ENCODE measurements at regions not wholly inside any gene's neighbourhood (a gene's known extent, or its start where the extent isn't known, plus 50 kb on each side); places are given as distances from the start of the nearest gene placed in this dataset.

- no peak overlapping the region for H3K27ac Mint-ChIP-seq
- H3K4me3 Mint-ChIP-seq = no peak overlapping the region
- no peaks in the 10 kb centered on the region for H3K27me3 Mint-ChIP-seq (ENCODE audit: low read depth)
- H3K36me3 Mint-ChIP-seq (ENCODE audit: low read depth) = no peaks in the 10 kb centered on the region
- no peaks in the 10 kb centered on the region for H3K9me3 Mint-ChIP-seq
- no peak for DNase-seq (ENCODE audit: low spot score)
- H3K4me1 Mint-ChIP-seq (ENCODE audit: low read depth) = no peaks in the 10 kb centered on the region
Measured at GRCh38 chr11:15419696-15420095, 305.0 kb downstream of the INSC start.

- Mint-ChIP-seq H3K27ac (no peak overlapping the region), H3K27me3 (ENCODE audit: low read depth) (no peaks in the 10 kb centered on the region), H3K4me3 (no peak overlapping the region), H3K9me3 (no peaks in the 10 kb centered on the region), H3K4me1 (ENCODE audit: low read depth) (no peaks in the 10 kb centered on the region), H3K36me3 (ENCODE audit: low read depth) (no peaks in the 10 kb centered on the region)
- DNase-seq (ENCODE audit: low spot score) = no peak
Measured at GRCh38 chr11:15430381-15430780, 315.7 kb downstream of the INSC start.

DNA sequence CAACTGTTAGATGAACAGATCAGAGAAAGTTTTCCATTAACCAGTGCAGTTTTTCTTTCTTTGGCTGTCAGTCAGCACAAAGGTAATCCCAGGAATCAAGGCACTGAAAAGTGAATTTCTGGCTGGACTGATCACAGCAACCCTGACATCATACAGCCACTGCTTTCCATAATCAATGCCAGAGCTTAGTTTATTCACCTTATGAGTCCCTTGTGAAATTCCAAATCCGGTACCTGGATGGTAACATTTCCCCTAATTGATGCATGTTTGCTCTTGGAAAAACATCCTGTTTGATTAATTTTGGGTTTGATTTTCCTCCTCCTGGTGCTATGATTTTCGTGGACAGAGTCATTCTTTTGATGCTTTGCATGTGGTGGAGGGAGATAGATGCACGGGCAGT is 319.8 kb downstream of the INSC start:
- H3K27me3 Mint-ChIP-seq (ENCODE audit: low read depth) = no peaks in the 10 kb centered on the region
- DNase-seq (ENCODE audit: low spot score) = no peak
- no peak overlapping the region for H3K27ac Mint-ChIP-seq
- no peaks in the 10 kb centered on the region for H3K36me3 Mint-ChIP-seq (ENCODE audit: low read depth)
- H3K9me3 Mint-ChIP-seq = no peaks in the 10 kb centered on the region
- H3K4me1 Mint-ChIP-seq (ENCODE audit: low read depth) = no peaks in the 10 kb centered on the region
- no peak overlapping the region for H3K4me3 Mint-ChIP-seq

- no peak for DNase-seq (ENCODE audit: low spot score)
- Mint-ChIP-seq H3K9me3 (no peaks in the 10 kb centered on the region), H3K27ac (no peak overlapping the region), H3K27me3 (ENCODE audit: low read depth) (no peaks in the 10 kb centered on the region), H3K4me1 (ENCODE audit: low read depth) (no peaks in the 10 kb centered on the region), H3K36me3 (ENCODE audit: low read depth) (no peaks in the 10 kb centered on the region), H3K4me3 (no peak overlapping the region)
Measured at GRCh38 chr11:15446315-15446714, 331.6 kb downstream of the INSC start.

GRCh38 chr11:15446929-15447328 is 332.2 kb downstream of the INSC start:
- Mint-ChIP-seq H3K36me3 (ENCODE audit: low read depth) (no peaks in the 10 kb centered on the region), H3K27ac (no peak overlapping the region), H3K4me3 (no peak overlapping the region), H3K27me3 (ENCODE audit: low read depth) (no peaks in the 10 kb centered on the region), H3K4me1 (ENCODE audit: low read depth) (no peaks in the 10 kb centered on the region), H3K9me3 (no peaks in the 10 kb centered on the region)
- no peak for DNase-seq (ENCODE audit: low spot score)

GRCh38 chr11:15451713-15452112 is 337.0 kb downstream of the INSC start:
- Mint-ChIP-seq H3K4me3 (no peak overlapping the region), H3K36me3 (ENCODE audit: low read depth) (no peaks in the 10 kb centered on the region), H3K4me1 (ENCODE audit: low read depth) (no peaks in the 10 kb centered on the region), H3K27ac (no peak overlapping the region), H3K27me3 (ENCODE audit: low read depth) (no peaks in the 10 kb centered on the region), H3K9me3 (no peaks in the 10 kb centered on the region)
- DNase-seq (ENCODE audit: low spot score) = no peak

DNA sequence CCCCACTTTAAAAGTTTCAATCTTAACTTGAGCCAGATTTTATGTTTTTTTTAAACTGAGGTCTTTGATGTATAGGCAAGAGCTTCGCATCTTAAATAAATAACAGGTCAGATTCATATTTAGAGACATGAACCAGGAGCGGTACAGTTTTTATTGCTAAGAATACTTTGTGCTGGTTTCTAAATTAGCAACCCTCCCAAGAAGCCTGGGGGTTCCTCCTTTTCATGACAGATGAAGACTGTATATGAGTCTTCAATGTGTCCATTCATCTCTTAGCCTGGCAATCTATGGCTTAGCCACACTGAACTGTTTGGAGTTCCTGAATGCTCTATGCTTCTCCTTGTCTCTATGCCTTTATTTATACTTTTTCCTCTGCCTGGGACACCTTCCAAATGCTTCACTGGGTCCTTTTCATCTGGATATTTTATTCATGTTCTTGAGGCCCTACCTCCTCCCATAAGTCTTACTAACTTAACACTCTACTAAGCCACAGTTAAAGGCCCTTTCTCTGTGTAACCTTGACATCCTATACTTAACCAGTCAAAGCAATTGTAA is 338.6 kb downstream of the INSC start:
- H3K4me1 Mint-ChIP-seq (ENCODE audit: low read depth) = no peaks in the 10 kb centered on the region
- no peak overlapping the region for H3K4me3 Mint-ChIP-seq
- no peak for DNase-seq (ENCODE audit: low spot score)
- H3K9me3 Mint-ChIP-seq = no peaks in the 10 kb centered on the region
- H3K27ac Mint-ChIP-seq = no peak overlapping the region
- H3K27me3 Mint-ChIP-seq (ENCODE audit: low read depth) = no peaks in the 10 kb centered on the region
- no peaks in the 10 kb centered on the region for H3K36me3 Mint-ChIP-seq (ENCODE audit: low read depth)

DNA sequence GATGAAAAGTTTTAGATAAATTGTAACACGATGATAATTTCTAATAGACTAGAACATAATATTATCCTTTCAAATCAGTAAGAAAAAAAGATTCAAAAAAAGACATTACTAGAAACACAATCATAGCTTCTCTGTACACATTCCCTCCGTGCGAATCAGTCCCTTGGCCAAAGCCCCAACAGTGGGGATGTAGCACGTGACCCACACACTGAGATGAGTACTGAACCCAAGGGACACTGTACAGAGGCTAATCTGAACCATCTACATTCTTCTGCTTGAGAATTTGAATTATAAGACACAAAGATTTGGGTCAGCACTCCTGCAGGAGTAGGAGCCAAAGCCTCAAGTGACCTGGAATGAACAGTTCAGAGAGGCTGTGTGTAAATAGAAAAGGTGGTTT is 353.7 kb downstream of the INSC start:
- DNase-seq (ENCODE audit: low spot score) = no peak
- Mint-ChIP-seq H3K9me3 (no peaks in the 10 kb centered on the region), H3K27ac (no peak overlapping the region), H3K4me1 (ENCODE audit: low read depth) (no peaks in the 10 kb centered on the region), H3K27me3 (ENCODE audit: low read depth) (no peaks in the 10 kb centered on the region), H3K36me3 (ENCODE audit: low read depth) (no peaks in the 10 kb centered on the region), H3K4me3 (no peak overlapping the region)

DNA sequence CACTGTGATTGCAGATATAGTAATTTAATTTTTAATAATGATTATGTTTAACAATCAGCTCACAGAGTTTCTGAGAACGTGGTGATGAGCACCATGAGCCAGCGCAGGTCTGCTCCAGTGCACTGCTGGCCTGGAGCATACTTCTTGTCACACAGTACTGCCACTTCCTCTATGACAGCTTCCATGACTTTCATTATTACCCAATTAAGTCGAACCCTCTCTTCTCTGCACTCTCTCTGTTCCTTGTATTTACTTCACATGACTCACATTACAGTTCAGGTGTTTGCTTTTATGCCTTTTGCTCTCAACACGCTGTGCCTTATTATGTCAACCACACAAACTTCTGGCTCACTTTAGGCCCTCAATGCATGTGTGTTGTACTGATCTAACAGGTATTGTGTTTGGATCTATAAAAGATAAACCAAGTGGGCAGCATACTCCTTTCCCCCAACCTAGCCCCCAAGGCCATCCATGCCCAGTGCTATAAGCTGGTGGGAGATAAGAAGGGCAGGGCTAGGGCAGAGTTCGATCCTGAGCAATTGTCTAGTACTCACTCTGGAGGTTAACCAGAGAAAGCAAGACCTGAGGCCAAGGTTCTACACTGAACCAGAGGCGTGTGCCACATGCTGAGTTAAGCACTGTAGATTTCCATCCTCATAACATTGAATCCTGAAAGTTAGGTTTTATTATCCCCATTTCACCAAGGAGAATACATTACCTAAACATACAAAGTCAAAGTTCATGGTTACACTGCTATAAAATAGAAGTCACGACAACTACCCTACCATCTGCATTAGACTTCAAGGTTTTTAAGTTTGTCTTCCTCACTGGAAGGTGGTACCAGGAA is 356.5 kb downstream of the INSC start:
- H3K4me3 Mint-ChIP-seq = no peak overlapping the region
- H3K36me3 Mint-ChIP-seq (ENCODE audit: low read depth) = no peaks in the 10 kb centered on the region
- H3K27ac Mint-ChIP-seq = no peak overlapping the region
- DNase-seq (ENCODE audit: low spot score) = no peak
- H3K27me3 Mint-ChIP-seq (ENCODE audit: low read depth) = no peaks in the 10 kb centered on the region
- no peaks in the 10 kb centered on the region for H3K9me3 Mint-ChIP-seq
- H3K4me1 Mint-ChIP-seq (ENCODE audit: low read depth) = no peaks in the 10 kb centered on the region

- no peak overlapping the region for H3K4me3 Mint-ChIP-seq
- no peaks in the 10 kb centered on the region for H3K36me3 Mint-ChIP-seq (ENCODE audit: low read depth)
- H3K9me3 Mint-ChIP-seq = no peaks in the 10 kb centered on the region
- H3K27ac Mint-ChIP-seq = no peak overlapping the region
- no peaks in the 10 kb centered on the region for H3K27me3 Mint-ChIP-seq (ENCODE audit: low read depth)
- no peak for DNase-seq (ENCODE audit: low spot score)
- H3K4me1 Mint-ChIP-seq (ENCODE audit: low read depth) = no peaks in the 10 kb centered on the region
Measured at GRCh38 chr11:15471895-15472799, 357.4 kb downstream of the INSC start.

GRCh38 chr11:15473954-15474837 is 359.5 kb downstream of the INSC start:
- no peak overlapping the region for H3K27ac Mint-ChIP-seq
- H3K4me3 Mint-ChIP-seq = no peak overlapping the region
- no peaks in the 10 kb centered on the region for H3K27me3 Mint-ChIP-seq (ENCODE audit: low read depth)
- H3K9me3 Mint-ChIP-seq = no peaks in the 10 kb centered on the region
- H3K36me3 Mint-ChIP-seq (ENCODE audit: low read depth) = no peaks in the 10 kb centered on the region
- H3K4me1 Mint-ChIP-seq (ENCODE audit: low read depth) = no peaks in the 10 kb centered on the region
- no peak for DNase-seq (ENCODE audit: low spot score)

DNA sequence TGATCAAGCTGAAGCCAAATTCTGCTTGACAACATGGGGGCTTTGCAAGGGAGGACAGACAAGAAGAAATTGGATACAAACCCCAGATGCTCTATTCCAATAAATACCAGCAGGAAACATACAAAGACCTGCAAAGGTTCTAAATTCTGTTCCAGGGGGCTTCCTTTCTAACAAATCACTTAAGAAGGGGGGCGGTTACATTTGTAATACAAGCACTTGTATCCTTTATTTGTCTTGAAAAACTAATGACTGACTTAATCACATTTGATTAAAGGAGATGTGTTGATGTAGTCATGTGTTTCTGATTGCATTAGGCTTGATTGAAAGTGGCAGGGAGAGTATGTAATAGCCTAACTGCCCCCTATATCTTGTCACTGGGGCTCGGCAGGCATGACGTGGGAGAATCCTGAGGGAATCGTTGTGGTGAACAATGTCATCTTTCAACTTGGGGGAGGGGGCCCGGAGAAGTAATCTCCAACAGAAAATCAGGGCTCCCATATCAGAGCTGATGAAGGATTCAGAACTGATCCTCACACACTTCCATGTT is 361.7 kb downstream of the INSC start:
- H3K27me3 Mint-ChIP-seq (ENCODE audit: low read depth) = no peaks in the 10 kb centered on the region
- no peaks in the 10 kb centered on the region for H3K9me3 Mint-ChIP-seq
- no peak for DNase-seq (ENCODE audit: low spot score)
- H3K27ac Mint-ChIP-seq = no peak overlapping the region
- H3K4me3 Mint-ChIP-seq = no peak overlapping the region
- no peaks in the 10 kb centered on the region for H3K4me1 Mint-ChIP-seq (ENCODE audit: low read depth)
- H3K36me3 Mint-ChIP-seq (ENCODE audit: low read depth) = no peaks in the 10 kb centered on the region

DNA sequence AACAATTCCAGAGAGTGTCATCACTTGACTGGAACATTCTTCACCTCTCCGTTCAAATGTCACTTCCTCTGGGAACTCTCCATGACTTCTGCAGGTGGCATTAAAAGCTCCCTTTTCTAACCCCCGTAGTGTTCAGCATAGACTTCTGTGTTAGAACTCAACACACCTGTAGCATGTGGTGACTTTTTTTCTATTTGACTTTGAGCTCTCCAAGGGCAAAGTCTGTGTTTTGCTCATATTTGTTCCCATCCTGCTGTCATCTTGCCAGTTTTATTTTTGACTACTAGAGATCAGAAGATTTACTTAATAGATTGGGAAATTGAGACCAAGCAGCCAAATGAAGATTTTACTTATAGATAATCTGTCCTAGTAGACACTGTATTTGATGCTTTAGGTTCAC is 367.1 kb downstream of the INSC start:
- no peak overlapping the region for H3K27ac Mint-ChIP-seq
- no peak for DNase-seq (ENCODE audit: low spot score)
- no peaks in the 10 kb centered on the region for H3K4me1 Mint-ChIP-seq (ENCODE audit: low read depth)
- no peaks in the 10 kb centered on the region for H3K36me3 Mint-ChIP-seq (ENCODE audit: low read depth)
- no peak overlapping the region for H3K4me3 Mint-ChIP-seq
- H3K27me3 Mint-ChIP-seq (ENCODE audit: low read depth) = no peaks in the 10 kb centered on the region
- no peaks in the 10 kb centered on the region for H3K9me3 Mint-ChIP-seq
